Ishikawa (cell line): ENCODE measurements at regions not wholly inside any gene's neighbourhood (a gene's known extent, or its start where the extent isn't known, plus 50 kb on each side); places are given as distances from the start of the nearest gene placed in this dataset.

Source experiments
- CEBPB ChIP-seq: IDR thresholded peaks from 2 replicates; pipeline ENCODE4 v1.6.1; 2012
- CREB1 ChIP-seq: IDR thresholded peaks from 2 replicates; pipeline ENCODE4 v1.6.1; 2012; ENCODE audit warnings: low read depth
- EP300 ChIP-seq: IDR thresholded peaks from 2 replicates; pipeline ENCODE4 v1.6.1; 2012; ENCODE audit warnings: borderline replicate concordance
- FOXM1 ChIP-seq: IDR thresholded peaks from 2 replicates; pipeline ENCODE4 v1.6.1; 2012; ENCODE audit warnings: low read depth, borderline replicate concordance
- TAF1 ChIP-seq: IDR thresholded peaks from 2 replicates; pipeline ENCODE4 v1.6.1; 2012; ENCODE audit warnings: low read depth, mild to moderate bottlenecking
- TCF12 ChIP-seq: IDR thresholded peaks from 2 replicates; pipeline ENCODE4 v1.6.1; 2012; ENCODE audit warnings: low read depth
- TEAD4 ChIP-seq: IDR thresholded peaks from 2 replicates; pipeline ENCODE4 v1.6.1; 2012
- TF ChIP-seq, protein P1 (sequence below): IDR thresholded peaks from 2 replicates; pipeline ENCODE4 v1.6.1; 2012; ENCODE audit warnings: low read depth, mild to moderate bottlenecking
- TF ChIP-seq, protein P2 (sequence below): IDR thresholded peaks from 2 replicates; pipeline ENCODE4 v1.6.1; 2012
- TF ChIP-seq, protein P3 (sequence below): IDR thresholded peaks from 2 replicates; pipeline ENCODE4 v1.6.1; 2012

DNA sequence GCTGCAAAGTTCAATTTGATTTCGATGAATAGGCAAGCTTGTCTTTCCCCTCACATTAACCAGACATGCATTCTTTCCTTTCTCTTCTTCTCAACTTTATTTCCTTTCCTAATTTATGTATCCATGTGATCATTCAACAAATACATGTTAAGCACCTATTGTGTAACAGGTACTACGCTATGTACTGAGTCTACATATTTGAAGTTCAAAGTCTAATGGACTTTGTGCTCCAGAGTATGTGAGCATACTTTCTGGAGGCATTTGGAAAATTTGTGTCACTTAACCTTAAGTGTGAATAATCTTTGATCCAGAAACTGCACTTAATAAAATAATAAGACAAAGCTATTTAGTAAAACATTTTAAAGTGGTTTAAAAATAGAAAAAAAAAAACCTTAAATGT, 675.3 kb upstream of the CT83 start:
- TF ChIP-seq, protein P1, sequence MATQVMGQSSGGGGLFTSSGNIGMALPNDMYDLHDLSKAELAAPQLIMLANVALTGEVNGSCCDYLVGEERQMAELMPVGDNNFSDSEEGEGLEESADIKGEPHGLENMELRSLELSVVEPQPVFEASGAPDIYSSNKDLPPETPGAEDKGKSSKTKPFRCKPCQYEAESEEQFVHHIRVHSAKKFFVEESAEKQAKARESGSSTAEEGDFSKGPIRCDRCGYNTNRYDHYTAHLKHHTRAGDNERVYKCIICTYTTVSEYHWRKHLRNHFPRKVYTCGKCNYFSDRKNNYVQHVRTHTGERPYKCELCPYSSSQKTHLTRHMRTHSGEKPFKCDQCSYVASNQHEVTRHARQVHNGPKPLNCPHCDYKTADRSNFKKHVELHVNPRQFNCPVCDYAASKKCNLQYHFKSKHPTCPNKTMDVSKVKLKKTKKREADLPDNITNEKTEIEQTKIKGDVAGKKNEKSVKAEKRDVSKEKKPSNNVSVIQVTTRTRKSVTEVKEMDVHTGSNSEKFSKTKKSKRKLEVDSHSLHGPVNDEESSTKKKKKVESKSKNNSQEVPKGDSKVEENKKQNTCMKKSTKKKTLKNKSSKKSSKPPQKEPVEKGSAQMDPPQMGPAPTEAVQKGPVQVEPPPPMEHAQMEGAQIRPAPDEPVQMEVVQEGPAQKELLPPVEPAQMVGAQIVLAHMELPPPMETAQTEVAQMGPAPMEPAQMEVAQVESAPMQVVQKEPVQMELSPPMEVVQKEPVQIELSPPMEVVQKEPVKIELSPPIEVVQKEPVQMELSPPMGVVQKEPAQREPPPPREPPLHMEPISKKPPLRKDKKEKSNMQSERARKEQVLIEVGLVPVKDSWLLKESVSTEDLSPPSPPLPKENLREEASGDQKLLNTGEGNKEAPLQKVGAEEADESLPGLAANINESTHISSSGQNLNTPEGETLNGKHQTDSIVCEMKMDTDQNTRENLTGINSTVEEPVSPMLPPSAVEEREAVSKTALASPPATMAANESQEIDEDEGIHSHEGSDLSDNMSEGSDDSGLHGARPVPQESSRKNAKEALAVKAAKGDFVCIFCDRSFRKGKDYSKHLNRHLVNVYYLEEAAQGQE: no peak
- no peak for TF ChIP-seq FOXM1
- TF ChIP-seq, protein P2, sequence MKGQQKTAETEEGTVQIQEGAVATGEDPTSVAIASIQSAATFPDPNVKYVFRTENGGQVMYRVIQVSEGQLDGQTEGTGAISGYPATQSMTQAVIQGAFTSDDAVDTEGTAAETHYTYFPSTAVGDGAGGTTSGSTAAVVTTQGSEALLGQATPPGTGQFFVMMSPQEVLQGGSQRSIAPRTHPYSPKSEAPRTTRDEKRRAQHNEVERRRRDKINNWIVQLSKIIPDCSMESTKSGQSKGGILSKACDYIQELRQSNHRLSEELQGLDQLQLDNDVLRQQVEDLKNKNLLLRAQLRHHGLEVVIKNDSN: no peak
- TF ChIP-seq TEAD4: no peak
- no peak for TF ChIP-seq TAF1
- no peak for TF ChIP-seq CEBPB
- no peak for TF ChIP-seq TCF12
- TF ChIP-seq CREB1: no peak
- TF ChIP-seq, protein P3, sequence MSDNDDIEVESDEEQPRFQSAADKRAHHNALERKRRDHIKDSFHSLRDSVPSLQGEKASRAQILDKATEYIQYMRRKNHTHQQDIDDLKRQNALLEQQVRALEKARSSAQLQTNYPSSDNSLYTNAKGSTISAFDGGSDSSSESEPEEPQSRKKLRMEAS: no peak
- TF ChIP-seq EP300: no peak
